DMS79 treated with DMSO at 0.1 percent for 48 hours (cell line): ENCODE measurements at regions not wholly inside any gene's neighbourhood (a gene's known extent, or its start where the extent isn't known, plus 50 kb on each side); places are given as distances from the start of the nearest gene placed in this dataset.

ENCODE experiments used
- DNase-seq: peaks from one replicate; lab custom pipeline; 2025; lab: John Stamatoyannopoulos, UW

- no peak for DNase-seq
These were observed 608.8 kb upstream of the PCDH10 start for GRCh38 chr4:132540268-132540667.

- DNase-seq, result no peak
These were observed 608.3 kb upstream of the PCDH10 start for GRCh38 chr4:132540797-132541196.

DNA sequence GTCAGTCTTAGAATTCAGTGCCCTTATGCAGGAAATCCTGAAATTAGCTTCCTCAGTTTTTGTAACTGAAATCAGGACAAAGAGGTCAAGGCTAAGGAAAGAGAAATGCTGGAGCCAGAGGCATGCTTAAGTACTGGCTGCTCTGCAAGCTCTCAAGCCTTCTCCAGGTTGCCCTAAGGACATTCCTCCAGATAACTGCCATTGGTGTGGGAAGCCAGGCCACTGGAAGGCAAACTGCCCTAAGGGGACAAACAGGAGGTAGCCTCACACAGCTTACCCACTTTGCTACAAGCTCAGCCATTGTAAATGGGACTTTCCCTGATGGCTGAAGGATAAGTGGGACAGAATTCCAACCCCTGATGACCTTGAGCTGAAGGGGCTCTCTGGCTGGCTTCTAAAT, 606.9 kb upstream of the PCDH10 start:
- DNase-seq, result no peak

- no peak for DNase-seq
These were observed 600.6 kb upstream of the PCDH10 start for GRCh38 chr4:132548463-132548862.

DNA sequence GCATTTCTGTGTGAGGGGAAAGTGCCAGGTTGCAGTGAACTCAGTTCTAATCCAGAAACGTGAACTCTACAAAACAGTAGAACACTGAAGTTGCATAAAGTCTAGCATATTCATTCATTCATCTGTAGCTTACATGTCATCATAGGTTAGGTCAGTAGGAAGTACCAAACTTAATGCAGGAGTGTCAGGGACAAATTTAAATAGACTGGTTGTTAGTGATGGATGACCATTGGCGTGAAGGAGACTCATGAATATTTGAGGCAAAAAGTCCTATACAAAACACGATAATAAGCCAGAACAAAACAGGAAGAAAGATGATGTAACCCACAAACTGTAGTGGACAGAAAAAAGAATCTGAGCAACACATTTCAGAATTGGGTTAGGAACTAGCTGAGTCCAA, 592.8 kb upstream of the PCDH10 start:
- no peak for DNase-seq

GRCh38 chr4:132557660-132558059, 591.4 kb upstream of the PCDH10 start:
- no peak for DNase-seq

GRCh38 chr4:132564920-132565319, 584.2 kb upstream of the PCDH10 start:
- no peak for DNase-seq

DNA sequence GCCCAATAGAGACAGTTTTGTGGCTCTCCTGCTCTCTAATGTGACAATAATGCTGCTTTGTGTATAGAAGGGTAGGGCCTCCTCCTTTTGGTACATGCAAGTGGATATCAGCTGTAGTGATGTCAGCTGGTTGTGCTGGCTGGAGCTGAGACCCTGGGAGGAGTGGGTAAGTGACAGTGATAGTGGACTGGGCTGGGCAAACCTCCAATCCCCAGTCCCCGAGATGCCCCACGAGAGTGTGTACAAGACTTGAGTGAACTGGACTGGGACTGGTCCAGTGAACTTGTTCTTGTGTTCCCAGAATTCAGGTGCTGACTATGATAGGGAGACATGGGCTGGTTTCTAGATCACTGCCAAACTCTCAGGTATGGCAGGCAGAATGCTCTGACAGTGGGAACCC, 583.6 kb upstream of the PCDH10 start:
- DNase-seq, result no peak

GRCh38 chr4:132572210-132572609, 576.9 kb upstream of the PCDH10 start:
- no peak for DNase-seq

DNA sequence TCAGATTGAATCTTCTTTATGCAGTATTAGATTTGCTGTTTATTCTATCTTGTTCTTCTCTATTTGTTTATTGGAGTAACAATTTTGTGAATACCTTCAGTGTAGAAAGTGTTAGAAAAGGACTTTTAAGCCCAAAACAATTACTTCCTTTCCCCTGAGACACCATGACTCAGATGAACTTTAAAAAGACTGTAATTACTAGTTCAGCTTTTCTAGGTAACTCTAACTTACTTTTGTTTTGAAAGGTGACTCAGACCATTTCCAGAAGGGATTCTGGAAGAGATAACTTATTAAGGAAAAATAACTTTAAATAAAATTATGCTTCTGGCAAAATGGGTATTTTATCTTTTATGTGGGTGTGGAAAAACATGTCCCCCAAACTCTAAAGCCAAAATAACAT, 561.5 kb upstream of the PCDH10 start:
- no peak for DNase-seq

DNA sequence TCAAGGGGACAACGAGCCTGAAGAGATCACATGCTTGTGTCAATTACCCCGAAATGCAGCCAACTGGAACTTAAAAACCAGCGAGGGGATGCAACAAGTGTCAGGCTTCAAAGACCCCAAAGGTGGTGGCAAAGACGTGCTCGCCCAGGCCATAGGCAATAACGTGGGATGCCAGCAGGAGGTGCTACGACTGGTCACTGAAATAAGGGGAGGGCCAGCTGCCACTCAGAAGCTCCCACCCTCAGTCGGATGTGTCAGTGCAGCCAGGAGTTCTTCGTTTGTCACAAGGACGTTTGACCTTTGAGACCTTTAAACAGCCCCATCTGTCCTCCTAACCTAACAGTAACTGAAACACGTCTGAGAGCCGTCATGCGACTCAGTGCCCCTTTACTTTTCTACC, 556.8 kb upstream of the PCDH10 start:
- no peak for DNase-seq

DNA sequence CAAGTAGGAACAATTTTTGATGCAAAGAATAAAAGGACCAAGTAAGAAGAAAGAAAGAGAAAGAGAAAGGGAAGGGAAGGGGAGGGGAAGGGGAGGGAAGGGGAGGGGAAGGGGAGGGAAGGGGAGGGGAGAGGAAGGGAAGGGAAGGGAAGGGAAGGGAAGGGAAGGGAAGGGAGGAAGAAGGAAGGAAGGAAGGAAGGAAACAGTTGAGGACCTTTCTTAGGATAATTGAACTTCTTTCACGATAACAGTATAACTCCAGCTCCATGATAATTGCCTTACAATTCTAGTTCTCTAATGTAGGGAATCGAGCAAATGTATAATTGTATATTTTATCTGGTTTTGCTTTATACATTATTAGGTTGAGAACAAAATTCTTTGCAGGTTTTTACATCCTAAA, 556.2 kb upstream of the PCDH10 start:
- DNase-seq, result no peak

DNA sequence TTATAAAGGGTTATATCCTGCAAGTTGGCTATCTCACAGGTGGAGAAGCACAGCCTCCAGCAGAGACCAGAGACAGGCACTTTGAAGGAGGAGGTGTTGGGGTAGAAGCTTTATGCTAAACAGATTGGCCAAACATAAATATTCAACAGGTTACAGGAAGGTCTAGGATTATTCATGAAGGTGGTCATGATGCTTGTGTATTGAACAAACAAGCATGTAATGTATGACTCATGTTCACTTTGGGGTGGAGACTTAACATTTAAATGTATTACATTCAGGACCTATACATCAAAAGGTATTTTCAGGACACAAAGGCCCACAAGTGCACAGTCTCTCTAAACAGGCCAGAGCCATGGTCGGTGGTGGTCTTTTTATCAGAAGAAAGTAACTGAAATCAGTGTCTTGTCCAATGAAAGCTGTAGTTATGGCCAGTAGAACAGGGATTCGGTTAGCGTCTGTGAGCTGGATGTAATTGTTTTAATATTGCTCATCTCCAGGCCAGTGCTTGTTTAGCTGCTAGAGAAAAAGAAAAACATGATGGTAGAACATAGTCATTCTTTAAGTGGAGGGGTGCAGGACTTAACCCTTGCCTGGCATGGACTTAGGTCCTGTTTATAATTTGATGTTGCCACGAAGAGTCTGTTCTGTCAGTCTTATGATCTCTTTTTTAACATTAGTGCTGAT, 555.2 kb upstream of the PCDH10 start:
- DNase-seq, result no peak

DNA sequence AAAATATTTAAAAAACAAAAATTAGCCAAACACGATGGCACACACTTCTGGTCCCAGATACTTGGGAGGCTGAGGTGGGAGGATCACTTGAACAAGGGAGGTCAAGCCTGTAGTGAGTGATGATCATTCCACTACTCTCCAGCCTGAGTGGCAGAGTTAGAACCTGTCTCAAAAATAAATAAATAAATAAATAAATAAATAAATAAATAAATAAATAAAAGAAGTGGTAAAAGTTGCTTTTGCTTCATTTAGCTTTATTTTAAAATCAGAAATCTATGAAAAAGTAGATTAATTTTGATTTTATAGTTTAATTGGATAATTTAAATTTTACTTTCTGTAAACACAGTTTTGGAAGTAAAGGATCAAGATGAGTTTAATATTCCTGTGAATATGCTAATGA, 552.9 kb upstream of the PCDH10 start:
- no peak for DNase-seq

GRCh38 chr4:132605551-132605950, 543.5 kb upstream of the PCDH10 start:
- no peak for DNase-seq

DNA sequence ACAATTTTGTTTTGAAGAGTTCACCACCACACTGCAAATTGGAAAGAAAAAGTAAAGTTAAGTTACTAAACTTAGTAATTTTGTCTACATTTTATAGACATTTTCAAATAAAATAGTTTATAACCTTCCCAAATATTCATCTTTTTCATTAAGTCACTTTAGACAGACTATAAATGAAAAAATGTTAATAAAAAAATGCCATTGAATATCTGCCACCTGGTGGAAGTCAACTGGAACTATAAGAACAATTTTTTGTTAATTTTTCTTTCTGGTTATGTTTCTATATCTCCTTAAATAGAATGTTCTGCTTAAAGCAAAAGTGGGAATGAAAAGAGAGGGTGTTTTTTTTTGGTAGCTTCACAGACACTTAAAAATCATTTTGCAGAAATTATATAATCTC, 534.4 kb upstream of the PCDH10 start:
- no peak for DNase-seq

- no peak for DNase-seq
These were observed 529.1 kb upstream of the PCDH10 start for GRCh38 chr4:132619968-132620367.

DNA sequence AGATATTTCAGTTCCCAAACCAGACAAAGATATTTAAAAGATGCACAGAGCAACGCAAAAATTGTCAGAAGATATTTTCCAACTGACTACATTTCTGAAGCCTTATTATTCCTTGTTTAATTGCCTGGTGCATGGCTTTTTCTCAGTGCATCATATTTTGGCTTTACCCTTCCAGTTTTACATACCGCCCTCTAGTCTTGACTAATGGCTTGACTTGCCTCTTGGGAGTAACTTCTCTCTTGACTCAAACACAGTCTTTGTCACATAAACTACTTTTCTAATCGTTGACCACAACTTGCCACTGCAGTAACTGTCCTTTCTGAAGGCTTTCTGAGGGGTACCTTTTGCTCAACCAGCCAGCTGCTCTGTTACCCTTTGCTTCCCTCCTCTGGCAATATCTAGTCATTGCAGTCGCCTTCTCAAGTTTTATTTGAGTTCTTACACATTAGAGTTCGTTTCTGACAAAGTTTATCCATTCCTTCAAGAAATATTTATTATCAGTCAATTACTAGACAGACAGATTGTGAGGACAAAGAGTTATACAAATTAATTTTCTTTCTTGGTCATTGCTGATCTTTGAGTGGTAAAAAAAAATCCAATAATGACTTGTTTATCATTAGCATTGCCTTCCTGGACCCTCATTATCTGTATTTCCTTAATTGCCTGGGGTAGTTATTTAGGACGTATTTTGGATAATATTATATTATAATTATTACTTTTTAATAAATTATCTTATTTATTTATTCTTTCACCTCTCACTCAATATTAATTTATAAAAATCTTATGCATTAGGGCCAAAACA, 506.9 kb upstream of the PCDH10 start:
- DNase-seq, result no peak

- DNase-seq, result no peak
These were observed 502.9 kb upstream of the PCDH10 start for GRCh38 chr4:132646186-132646585.

DNA sequence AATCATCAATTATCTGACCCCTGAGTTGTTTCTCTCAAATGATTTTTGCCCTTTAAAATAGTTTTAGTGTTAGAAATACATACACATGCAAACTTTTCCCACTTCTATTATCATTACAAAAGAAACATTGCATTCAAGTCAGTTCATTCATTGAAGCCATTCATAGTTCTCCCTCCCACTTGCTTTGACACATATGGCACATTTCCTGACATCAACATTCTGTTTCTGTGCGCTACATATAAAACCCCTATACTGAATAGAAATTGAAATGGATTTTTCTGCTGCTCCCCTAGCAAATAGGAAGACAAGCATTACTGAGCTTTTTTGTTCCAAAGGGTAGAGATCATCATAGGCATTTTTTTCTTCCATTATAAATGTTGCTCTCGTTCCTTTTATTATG, 497.9 kb upstream of the PCDH10 start:
- no peak for DNase-seq

DNA sequence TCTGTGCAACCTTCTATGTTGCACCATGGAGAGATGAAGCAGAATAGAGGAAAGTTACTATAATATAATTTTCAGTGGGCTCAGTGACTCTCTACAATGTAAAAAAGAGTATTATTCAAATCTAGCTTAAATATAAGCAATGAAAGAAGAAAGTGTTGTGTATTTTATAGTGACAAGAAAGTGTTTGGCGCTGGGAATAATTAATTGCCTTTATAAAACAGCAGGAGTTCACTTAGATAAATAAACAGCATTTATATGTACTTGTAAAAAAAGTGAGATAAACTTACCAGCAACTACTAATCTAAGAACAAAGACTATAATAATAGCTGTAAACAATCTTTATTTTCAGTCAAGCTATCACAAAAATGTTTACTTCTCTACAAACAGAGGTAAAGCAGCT, 488.9 kb upstream of the PCDH10 start:
- no peak for DNase-seq

DNA sequence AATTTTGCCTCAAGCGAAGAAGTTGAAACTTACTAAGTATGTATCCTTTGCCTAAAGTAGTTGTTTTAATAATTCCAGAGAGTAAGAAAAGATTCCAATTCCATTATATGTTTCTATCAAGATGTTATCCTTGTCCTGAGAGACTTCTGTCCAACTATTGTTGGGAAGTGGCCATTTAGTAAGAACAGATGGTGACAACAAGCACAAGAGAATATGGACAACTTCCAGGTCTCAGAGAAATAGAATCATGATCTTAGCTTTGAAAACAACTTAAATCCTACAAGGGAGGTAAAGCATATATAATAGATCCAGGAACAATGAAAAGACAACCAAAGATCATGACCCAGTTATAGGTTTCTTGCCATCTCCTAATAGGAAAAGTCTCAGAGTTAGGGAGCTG, 486.6 kb upstream of the PCDH10 start:
- DNase-seq, result no peak

DNA sequence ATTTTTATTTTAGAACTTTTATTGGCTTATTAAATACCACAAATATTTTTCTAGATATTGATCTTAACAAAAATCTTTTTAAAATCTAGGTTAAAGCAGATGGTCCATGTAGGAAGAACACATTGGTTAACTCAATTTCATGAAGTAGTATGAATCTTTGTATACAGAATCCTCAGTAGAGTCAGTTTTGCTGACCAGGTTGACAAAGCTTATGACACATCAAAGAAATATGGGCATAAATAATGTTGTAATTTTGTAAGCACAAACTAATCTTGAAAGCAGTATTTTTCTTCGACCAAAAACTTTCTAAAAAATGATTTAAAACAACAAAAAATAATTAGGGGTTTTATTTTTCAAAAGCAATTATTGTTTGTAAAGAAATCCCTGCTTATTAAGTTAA, 479.3 kb upstream of the PCDH10 start:
- DNase-seq, result no peak

DNA sequence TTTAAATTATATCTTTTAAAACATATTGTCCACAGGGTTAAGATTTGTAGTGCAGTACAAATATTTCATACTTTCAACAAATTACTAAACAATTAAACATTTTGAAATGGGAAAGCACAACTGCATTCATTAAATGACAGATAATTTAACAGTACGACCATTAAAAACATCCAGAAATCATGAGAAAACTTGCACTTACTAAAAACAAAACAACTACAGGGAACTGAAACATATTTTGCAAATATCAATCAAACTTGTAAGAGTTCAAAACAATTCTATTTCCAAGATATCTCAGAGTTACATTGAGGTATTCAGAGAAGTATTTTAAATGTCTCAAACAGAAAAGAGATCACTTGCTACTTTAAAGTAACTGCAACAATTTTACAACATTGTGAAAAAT, 478.5 kb upstream of the PCDH10 start:
- DNase-seq, result no peak
